GM21786 (cell line): ENCODE measurements at regions not wholly inside any gene's neighbourhood (a gene's known extent, or its start where the extent isn't known, plus 50 kb on each side); places are given as distances from the start of the nearest gene placed in this dataset.

ENCODE experiments used
- ATAC-seq: cut with Tn5 transposase; IDR thresholded peaks from one replicate; pipeline ENCODE4 v1.9.1; 2021; ENCODE audit not compliant: unreplicated experiment

DNA sequence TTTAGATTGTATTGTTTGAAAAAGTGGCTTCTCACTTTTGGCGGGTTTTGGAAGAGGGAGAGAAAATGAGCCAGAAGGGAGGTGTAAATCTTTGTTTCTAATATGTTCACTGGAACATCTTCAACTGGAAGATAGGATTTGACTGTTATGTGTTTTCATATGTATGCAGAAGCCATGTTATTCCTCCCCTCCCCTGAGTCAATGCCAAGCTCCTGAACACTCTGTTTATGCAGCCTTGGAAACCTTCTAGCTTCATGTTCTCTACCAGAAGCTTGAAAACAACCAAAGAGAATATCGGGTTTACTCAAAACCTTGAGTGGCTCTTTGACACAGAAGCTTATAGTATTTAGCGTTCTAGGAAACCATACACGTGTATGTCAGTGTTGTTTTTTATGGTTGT lies 279.1 kb downstream of the PRL start:
- no peak for ATAC-seq

DNA sequence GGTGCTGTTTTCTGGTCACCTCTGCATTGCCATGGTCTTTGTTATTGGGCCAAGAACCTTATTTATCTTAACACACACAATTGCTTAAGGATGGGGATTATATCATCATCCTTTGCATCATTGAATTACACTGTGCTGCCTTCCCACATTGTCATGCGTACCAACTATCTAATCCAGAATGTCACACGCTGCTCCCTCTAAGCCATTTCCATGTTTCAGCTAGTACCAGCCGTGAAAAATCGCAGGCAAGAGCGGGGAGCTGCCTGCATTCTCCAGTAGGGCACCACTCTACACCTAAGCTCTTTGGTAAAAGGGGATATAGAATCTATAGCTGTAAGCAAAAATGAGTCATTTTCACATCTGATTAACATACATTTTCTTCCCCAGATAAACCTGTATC lies 277.0 kb downstream of the PRL start:
- no peak for ATAC-seq

DNA sequence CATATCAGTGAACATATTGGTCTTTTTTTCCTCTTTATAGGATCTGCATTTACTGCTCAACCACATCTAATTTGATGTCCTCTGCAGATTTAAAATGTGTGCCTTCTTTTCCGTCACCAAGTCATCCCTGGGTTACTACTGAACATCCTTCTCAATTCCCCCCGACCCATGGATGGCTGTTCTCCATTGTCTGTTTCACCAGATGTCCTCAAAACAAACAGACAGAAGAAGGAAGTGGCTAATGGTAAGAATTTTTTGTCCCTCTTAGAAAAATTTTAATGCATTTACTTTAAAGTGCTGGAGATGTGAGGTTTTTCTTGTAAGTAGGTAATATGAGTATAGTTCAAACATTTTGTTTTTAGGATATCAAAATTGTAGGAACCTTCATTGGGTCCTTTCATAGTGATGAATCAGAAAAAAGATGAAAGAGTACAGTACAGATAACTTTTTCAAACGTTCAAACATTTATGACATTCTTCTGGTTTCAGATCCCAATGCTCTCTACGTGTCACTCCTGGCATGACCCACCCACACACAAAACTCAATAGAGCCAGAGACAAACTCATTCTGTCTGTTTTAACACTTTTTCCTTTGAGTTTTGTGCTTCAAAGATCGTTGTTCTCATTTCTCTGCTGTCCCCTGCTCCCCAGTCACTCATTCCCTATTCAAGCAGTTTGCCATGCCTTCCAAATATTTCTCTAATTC lies 276.4 kb downstream of the PRL start:
- no peak for ATAC-seq

DNA sequence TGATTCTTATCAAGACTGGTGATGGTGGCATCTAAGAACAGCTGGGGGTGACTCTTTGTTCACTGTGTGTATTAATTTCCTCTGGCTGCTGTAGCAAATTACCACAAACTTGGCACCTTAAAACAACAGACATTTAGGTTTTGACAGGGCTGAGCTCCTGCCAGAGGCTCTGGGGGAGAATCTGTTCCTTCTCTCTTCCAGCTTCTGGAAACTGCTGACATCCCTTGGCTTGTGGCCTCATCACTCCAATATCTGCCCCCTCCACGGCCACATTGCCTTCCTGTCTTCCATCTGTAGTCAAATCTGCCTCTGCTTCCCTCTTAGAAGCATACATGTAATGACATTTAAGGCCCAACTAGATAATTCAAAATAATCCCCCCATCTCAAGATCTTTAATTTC lies 274.9 kb downstream of the PRL start:
- no peak for ATAC-seq

DNA sequence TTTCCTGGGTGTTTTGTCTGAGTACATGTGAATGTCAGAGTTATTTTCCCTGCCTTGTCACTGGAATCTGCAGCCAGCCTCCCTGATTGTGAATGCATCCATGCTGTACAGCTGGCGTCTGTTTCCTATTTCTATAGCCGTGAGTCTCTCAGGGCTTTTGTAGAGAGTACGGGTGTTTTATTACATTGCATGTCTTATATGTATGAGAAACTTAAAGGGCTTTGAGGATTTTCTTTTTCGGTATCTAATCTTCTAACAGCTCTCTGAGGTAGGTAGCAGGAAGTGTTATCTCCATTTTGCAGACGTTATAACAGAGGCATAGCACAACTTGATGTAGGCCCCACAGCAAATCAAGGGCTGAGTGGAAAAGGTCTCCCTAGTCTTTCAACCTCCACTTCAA lies 272.9 kb downstream of the PRL start:
- ATAC-seq = no peak

DNA sequence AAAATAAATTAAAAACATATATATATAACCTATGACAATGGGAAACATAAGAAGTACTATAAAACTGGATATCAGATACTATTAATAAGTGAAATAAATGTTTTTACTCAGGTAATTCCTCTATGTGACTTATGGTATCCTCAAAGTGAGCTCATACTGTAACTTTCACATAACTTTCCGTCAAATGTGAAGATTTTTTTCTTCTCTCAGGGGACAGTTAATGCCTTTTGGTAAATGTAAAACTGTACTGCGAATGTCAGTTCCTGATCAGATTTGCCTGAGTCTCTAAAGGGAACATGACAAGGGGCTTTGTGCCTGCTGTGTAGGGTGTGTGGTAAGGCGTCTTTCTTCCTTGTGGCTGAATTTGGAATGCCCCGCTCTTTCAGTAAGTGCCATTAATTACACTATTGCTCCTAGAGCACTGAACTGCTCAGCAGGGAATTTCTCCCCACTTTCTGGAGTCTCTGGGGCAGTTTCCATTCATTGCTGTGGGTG lies 271.8 kb downstream of the PRL start:
- ATAC-seq = peak; percentile 34

DNA sequence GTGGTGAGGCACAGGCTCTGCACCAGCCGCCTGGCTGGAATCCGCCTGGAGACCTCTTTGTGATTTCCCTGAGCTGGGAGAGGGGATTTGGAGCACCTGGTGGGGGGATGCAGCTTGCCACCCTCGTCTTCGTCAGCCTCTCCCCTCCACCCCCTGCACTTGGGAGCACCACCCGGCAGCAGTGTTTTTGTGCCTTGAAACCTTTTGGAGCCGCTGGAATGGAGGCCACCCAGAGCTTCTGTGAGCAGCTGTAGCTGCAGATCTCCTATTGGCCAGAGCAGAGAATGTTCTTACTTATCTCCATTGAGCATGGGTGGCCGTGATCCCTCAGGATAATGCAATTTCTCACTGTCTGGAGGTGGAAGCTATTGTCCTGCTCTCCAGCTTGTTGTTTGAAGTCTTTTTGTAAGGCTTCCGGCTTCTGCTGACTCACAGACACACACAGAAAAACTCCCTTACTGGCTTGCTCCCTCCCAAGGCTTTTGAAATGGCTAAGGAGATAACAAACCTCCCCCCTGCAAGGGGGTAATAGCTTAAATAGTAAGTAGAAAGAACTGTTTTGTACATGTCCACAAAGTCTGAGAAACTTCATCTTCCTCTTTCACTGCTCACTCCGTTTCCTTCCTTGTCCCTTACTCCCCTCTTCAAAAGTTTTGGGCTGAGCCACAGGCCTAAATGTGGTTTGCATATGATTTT lies 271.2 kb downstream of the PRL start:
- ATAC-seq = peak; percentile 56

DNA sequence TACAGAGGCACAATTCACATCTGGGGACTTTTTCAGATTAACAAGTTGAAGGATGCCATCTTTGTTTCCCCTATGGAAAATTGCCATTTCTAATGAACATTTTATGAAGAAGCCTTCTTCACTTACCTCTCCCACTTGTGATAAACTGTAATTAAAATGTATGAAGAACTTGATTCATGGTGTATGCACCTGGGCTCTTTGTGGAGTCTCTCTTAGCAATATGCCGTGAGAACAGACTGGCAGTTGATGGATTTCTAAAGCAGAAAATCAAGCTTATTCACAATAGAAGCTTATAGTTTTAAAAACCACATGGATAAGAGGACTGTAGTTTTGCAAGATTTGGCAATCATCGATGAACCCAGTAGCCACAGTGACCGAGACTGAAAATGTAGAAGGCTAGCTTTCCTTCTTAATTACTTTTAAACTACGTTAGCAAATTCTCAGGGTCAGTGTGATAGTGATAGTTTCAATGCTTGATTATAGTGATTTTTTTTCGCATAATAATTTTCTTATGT lies 270.6 kb downstream of the PRL start:
- no peak for ATAC-seq

DNA sequence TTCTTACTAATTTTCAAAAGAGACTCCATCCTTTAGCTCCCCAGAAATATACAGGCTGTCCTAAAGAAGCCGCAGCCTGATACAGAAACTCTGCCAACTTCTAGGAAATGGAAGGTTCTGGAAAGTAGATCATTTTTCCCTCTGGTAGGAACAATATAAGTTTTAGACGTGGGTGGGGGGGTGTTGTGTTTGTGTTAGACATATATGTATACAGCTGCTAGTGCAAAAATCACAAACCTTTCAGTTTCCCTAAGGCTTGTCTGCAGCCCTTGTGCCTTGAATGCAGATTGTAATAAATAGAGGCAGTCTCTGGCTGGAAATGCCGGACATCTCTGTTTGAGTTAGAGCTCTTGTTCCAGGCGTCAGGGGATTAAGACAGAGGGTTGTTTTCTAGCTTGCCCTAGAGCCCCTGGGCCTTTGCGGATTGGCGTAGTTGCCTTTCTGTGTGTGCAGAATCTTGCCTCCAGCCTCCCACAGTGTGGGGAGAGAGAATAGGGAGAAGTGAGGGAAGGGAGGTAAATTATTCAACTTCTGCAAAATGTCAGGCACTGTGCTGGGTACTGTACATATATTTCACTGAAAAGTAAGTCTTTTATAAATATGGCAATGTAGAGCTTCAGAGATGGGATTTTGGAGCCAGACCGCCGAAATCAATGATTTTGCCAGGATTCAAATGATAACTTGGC lies 269.7 kb downstream of the PRL start:
- ATAC-seq = no peak

DNA sequence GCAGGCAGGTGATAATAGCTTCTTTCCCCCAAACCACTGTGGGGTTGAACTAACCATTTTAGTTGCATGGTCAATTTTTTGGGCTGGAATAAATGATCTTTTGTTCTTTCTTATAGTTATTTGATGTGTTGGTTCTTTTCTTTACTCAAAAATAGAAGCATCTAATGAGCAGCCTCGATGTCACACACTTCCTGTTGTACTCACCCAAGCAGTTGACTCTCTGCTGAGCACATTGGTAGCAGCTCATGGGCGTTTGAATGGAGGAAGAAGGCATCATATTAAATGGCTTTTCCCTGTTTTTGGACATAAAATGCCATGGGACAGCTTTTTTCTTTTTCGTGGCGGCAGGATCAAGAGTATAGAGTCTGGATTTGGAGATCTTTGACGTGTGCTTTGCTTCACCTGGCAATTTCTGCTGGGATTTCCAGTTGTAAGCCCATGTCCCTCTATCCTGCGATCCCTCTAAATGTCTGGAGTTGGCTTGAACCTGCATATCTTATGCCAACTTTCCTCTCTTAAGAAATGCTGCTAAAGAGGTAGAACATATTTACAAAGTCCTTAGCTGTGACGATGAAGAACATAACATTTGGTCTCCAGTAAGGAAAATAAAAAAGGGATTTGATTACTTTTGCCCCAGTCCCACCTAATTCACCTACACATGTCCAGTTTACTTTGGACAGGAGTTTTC lies 268.3 kb downstream of the PRL start:
- no peak for ATAC-seq

DNA sequence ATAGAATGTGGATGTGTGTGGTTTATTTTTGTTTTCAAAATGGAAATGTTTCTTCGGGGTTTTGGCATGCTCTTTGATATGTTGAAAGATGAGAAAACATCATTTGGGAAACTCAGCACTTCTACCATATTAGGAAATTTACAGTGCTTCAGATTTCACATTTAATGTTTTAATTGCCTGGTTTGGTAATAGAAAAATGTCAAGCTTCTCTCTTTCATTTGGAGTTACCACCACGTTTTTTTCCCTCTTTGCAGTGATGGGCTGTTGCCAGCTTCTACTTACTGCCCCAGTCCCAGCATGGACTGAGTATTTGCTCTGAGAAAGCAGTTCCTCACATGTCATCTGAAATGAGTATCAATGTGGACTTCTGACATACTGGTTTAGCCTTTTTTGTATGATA lies 267.7 kb downstream of the PRL start:
- ATAC-seq = no peak

DNA sequence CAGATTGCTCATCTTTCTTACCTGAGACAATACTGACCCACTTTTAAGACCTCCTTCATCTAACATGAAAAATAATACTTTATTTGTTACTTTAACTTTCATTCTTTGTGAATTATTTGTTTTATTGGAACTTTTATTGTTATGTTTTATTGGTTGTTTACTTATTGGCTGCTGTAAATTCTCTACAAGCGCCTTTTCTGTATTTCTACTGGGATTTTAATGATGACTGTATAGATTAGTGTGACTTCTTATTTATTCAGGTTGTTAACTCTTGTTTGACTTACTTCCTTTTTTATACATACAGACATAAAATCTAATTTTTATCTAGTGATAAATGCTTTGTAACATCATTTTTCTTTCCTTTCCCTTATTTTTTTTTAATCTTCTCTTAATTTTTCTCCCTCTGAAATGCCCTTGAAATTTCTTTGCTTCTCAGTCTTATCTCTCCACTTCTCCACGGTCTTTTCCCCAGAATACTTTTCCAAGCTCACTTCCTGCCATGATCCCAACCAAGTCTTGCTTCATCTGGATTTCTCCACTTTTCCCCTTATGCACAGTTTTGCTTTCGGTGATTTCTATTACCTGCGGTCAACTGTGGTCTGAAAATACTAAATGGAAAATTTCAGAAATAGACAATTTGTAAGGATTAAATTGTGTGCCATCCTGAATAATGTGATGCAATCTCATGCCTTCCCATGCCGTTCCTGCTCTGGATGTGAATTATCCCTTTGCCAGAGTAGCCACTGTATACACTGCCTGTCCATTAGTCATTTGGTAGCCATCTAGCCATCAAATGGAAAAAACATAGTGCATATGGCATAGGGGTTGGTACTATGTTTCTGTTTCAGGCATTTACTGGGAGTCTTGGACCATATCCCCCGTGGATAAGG lies 265.9 kb downstream of the PRL start:
- no peak for ATAC-seq

DNA sequence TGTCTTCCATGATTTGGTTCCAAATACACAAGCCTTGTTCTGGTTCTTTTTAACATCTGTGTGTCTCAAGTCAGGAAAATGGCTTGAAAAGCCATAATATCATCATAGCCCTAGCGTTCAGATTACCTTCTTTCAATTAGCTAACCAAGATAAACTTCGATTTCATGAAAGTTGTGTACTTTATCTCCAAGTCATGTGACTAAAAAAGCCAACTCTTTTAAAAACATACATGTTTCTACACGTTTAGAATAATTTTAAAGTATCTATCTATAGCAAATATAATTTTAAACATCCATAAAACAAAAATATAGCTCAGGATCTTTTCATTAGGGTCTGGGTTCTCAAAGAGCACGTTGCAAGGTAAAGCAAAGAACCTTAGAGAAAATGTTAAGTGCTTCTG lies 261.1 kb downstream of the PRL start:
- no peak for ATAC-seq

DNA sequence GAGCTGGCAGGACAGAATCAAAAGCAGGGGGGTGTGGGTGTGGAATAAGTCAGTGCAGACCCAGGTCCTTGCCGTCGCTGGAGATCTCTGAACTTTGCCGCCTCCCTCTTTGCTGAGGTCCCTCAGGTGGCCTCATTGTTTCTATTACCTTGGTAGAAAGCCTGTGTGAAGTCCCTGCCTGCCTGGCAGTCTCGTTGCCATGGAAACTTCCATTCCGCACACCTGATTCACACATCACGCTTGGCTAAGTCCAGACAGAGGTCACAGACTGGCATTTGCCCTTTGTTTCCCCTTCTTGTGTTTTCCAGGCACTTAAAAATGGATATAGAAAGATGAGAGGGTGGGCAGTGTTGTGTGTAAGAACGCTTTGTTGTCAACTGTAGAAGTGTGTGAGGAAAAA lies 260.6 kb downstream of the PRL start:
- peak; percentile 83 for ATAC-seq

DNA sequence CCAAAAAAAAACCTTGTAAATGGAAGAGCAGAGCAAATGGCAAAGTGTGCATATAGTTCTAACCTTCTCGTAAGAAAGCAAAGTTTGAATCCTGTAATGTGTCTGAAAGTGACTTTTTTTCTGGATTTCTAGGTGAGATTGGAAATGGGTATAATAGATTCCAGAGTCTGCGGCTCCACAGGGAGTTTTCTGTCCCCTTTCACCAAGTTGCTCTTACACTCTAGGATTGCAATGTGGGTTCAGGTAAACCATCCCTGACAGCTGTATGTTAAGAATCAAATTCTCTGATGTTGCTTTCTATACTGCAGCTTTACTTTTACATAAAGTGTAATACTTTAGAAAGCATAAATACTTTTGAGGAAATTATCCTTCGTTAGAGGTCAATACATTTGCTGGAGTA lies 260.1 kb downstream of the PRL start:
- ATAC-seq = peak; percentile 11

DNA sequence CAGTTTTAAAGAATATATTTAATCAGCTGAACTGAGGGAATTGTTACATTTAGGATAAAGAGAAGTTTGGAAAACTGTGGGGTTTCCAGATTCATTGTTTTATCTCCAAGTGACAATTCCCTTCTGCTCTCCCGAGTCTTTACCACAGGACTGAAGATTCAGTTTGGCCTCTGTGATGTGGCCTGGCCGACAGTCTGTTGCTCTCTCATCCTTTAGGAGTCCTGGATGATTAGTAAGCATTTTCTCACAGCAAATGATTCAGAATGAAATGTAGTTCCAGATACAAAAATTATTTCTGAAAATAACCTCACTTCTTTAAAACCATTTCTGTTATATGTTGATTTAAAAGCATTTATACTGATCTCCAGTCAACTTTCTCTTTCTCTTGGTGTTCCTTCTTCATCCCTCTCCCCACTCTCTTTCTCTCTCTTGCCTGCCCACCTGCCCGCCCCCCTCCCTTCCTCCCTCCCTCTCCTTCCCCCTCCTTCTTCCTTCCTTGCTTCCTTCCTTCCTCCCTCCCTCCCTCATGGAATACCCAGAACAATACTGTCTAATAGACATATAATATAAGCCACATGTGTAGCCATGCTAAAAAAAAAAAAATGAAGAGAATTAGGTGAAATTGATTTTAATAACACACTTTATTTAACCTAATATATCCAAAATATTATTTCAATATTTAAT lies 254.9 kb downstream of the PRL start:
- no peak for ATAC-seq

DNA sequence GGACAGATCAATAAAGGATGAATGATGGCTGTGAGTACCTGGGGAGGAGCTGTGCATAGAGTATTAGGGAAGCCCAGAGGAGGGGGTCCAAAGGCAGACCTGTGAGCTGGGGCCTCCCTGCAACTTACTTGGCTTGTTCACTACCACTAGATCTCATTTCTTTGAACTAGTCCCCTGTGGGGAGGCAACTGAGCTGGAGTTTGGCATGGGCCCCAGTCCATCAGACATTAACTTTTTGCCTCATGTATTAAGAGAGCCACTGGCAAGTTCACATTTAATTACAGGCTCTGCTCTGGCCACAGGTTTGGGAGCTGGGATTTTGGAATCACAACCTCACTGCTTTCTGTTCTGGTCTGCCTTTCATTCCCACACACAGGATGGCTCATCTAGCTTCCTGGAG lies 254.1 kb downstream of the PRL start:
- ATAC-seq = no peak

DNA sequence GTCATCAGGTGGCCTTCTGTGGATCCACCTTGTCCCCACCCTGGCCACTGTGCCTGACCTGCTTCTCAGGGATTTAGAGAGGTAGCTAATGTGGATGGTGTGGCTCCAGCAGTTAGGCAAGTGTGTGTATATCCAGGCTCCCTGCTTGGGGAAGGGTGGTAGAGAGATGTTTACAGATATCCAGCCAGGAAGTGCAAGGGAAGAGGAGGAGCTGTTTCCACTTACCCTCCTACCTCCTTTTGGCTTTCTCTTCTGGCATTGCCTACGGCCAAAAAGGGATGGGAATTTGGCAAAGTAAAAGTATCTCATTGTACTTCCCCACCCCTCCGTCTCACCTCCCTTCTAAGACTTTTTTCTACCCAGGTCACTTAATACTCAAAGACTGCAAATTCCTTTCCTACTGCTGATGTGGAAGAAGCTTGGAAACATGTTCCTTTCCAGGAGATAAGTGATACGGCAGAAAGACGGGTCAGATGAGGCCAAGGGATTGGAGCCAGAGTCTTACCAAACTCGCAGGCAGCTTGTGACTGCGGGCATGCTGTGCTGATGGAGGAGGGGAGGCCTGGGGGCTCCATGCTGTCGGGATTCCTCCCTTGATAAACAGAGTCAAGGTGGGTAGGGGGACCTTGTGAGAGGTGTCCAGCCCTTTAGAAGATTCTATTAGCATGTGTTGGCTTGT lies 253.4 kb downstream of the PRL start:
- no peak for ATAC-seq

DNA sequence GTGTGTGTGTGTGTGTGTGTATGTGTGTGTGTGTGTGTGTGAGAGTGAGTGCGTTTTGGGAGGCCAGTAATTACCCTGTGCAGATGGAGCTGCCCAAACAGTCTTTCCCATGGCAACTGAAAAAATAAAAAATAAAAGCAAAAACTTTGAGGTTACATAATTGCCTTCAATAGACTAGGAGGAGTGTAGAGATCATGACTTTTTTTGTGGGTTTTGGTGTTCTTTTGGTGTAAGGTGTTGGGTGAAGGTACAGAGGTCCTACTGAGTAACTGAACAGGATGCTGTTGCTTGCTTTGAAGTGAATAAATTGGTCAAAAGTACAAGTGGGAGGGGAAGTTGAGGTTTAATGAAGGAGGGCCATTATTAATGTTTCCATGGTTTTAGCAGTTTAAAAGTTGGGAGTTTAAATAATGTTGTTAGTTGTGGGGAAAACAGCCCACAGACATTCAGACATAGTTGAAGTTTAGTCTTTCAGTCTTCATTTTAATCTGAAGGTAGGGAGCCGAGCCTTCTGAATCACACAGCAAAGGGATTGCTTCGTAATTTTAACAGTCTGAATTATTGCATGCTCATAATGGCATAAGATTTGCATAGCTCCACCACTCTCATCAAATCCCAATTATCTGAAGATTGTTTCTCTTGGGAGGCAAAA lies 251.4 kb downstream of the PRL start:
- ATAC-seq = no peak
